Activated CD8-positive, alpha-beta T cell treated with anti-CD3 and anti-CD28 coated beads for 36 hours (primary cell): ENCODE measurements at regions not wholly inside any gene's neighbourhood (a gene's known extent, or its start where the extent isn't known, plus 50 kb on each side); places are given as distances from the start of the nearest gene placed in this dataset.

Source experiments
- ATAC-seq: fragments of 200-7000 bp; cut with Tn5 transposase; one replicate; pipeline ENCODE4 v1.10.0; 2021; ENCODE audit warnings: mild to moderate bottlenecking, moderate library complexity
- CTCF ChIA-PET: fragments of 350-600 bp; sonication (Branson Sonifier 250); formaldehyde crosslinking; loops from one replicate; lab custom pipeline; 2021; ENCODE audit warnings: antibody characterized with exemption; lab: Charles Lee
- POLR2A ChIA-PET: fragments of 350-600 bp; sonication (Branson Sonifier 250); formaldehyde crosslinking; loops from one replicate; lab custom pipeline; 2021; ENCODE audit warnings: antibody characterized with exemption; lab: Charles Lee
- DNase-seq: peaks from one replicate; pipeline ENCODE4 v3.0.0-alpha.2; 2020
- H3K27ac Mint-ChIP-seq: one replicate; pipeline ENCODE4 v1.8.0; 2021; ENCODE audit warnings: mild to moderate bottlenecking, mixed read lengths
- H3K27me3 Mint-ChIP-seq: one replicate; pipeline ENCODE4 v1.8.0; 2021; ENCODE audit warnings: mixed read lengths
- H3K36me3 Mint-ChIP-seq: one replicate; pipeline ENCODE4 v1.8.0; 2021; ENCODE audit warnings: low read depth, mixed read lengths
- H3K4me1 Mint-ChIP-seq: one replicate; pipeline ENCODE4 v1.8.0; 2021; ENCODE audit warnings: low read depth, mixed read lengths
- H3K4me3 Mint-ChIP-seq: one replicate; pipeline ENCODE4 v1.8.0; 2021; ENCODE audit warnings: mild to moderate bottlenecking, moderate library complexity, mixed read lengths
- H3K9me3 Mint-ChIP-seq: one replicate; pipeline ENCODE4 v1.8.0; 2021; ENCODE audit warnings: mixed read lengths
- intact Hi-C: fragments of 100-400 bp; cut with micrococcal nuclease; formaldehyde crosslinking; loops from one replicate; pipeline ENCODE4 v1.10.0; 2022
- TF ChIP-seq, protein P1 (sequence below): fragments of 200-600 bp; IDR thresholded peaks from one replicate; pipeline ENCODE4 v1.8.0; 2022; ENCODE audit warnings: antibody characterized with exemption, mild to moderate bottlenecking

DNA sequence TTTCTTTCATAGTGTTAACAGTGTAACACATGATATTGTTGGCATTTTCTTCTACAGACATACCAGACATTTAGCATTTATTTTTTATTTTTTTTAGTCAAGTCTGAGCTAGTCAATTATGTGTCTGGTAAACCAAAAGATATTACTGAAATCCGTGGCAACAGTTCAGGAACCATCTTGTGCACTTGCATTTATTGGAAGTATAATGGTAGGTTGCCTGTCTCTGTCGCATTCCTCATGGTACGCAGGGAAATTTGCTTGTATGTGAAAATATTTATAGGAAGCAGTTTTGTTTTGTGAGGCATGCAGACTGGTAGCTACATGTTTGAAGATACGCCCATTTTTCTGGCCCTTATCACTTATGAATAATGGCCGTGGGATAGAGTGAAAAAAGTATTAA, 186.1 kb upstream of the SLC38A2 start:
- Mint-ChIP-seq H3K27me3 (no peaks in the 10 kb centered on the region), H3K4me1 (peaks cover 34% of the 10 kb centered on the region), H3K27ac (no peak overlapping the region), H3K4me3 (no peak overlapping the region), H3K9me3 (peaks cover 3% of the 10 kb centered on the region), H3K36me3 (peaks cover 6% of the 10 kb centered on the region)
- ATAC-seq (no peak), DNase-seq (no peak)
- TF ChIP-seq, protein P1, sequence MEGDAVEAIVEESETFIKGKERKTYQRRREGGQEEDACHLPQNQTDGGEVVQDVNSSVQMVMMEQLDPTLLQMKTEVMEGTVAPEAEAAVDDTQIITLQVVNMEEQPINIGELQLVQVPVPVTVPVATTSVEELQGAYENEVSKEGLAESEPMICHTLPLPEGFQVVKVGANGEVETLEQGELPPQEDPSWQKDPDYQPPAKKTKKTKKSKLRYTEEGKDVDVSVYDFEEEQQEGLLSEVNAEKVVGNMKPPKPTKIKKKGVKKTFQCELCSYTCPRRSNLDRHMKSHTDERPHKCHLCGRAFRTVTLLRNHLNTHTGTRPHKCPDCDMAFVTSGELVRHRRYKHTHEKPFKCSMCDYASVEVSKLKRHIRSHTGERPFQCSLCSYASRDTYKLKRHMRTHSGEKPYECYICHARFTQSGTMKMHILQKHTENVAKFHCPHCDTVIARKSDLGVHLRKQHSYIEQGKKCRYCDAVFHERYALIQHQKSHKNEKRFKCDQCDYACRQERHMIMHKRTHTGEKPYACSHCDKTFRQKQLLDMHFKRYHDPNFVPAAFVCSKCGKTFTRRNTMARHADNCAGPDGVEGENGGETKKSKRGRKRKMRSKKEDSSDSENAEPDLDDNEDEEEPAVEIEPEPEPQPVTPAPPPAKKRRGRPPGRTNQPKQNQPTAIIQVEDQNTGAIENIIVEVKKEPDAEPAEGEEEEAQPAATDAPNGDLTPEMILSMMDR = no peak
- POLR2A ChIA-PET = no interaction called here
- CTCF ChIA-PET = interaction anchor here (0.6 kb wide), 1 partner anchor 156 kb away, joined by 3 read pairs; no protein-coding TSS in a partner anchor
- intact Hi-C loops = loop anchor here (10.0 kb wide), 1 partner anchor 94 kb away; no protein-coding TSS in a partner anchor

- Mint-ChIP-seq H3K4me3 (no peak overlapping the region), H3K36me3 (peaks cover 6% of the 10 kb centered on the region), H3K27ac (peak overlapping the region; percentile 7), H3K27me3 (no peaks in the 10 kb centered on the region), H3K9me3 (peaks cover 3% of the 10 kb centered on the region), H3K4me1 (peaks cover 31% of the 10 kb centered on the region)
- intact Hi-C loops = loop anchor here (10.0 kb wide), 1 partner anchor 93 kb away; no protein-coding TSS in a partner anchor
- ATAC-seq (no peak), DNase-seq (no peak)
- TF ChIP-seq, protein P1 = no peak
- ChIA-PET POLR2A (no interaction called here), CTCF (interaction anchor here (0.6 kb wide), 1 partner anchor 155 kb away, joined by 3 read pairs; no protein-coding TSS in a partner anchor)
Measured at GRCh38 chr12:46557539-46558373, 185.2 kb upstream of the SLC38A2 start.

DNA sequence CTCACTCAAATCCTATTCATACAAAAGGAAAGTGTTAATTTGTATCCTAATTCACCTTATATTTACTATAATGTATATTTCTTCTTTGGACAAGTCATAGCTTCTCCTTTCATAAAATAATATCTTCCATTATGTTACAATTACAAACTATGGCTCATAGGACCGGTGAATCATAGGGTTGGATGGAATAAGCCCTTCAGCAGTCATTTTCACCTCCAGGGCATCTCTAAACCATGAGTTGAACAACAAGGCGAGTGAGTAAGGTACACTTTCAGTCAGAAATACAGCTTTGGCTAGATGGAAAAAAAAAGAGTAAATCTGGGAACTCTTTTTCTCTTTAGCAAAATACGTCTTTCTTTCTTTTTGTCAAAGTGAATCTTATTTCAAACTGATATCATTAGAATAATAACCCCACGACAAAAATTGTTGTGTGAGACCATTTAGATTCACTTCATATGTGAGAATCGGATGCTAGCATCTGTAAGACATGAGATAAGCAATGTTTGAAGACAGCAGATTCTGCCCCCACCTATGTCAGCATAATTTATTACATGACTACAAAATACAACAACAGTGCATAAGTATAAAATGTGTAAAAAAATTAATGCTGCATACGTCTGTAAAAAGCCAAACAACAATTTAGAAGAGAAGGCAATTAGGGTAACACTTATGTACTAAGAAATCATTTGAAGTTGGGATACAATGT, 184.4 kb upstream of the SLC38A2 start:
- ChIA-PET POLR2A (no interaction called here), CTCF (no interaction called here)
- peak overlapping the region; percentile 41 for H3K27ac Mint-ChIP-seq
- H3K27me3 Mint-ChIP-seq = no peaks in the 10 kb centered on the region
- TF ChIP-seq, protein P1 = no peak
- intact Hi-C loops = loop anchor here (10.0 kb wide), 1 partner anchor 92 kb away; no protein-coding TSS in a partner anchor
- ATAC-seq = peak; percentile 88
- peaks cover 25% of the 10 kb centered on the region for H3K4me1 Mint-ChIP-seq
- peaks cover 3% of the 10 kb centered on the region for H3K9me3 Mint-ChIP-seq
- peak; percentile 6 for DNase-seq
- peaks cover 6% of the 10 kb centered on the region for H3K36me3 Mint-ChIP-seq
- no peak overlapping the region for H3K4me3 Mint-ChIP-seq

GRCh38 chr12:46556105-46556559, 183.6 kb upstream of the SLC38A2 start:
- intact Hi-C loops = loop anchor here (10.0 kb wide), 1 partner anchor 91 kb away; no protein-coding TSS in a partner anchor
- DNase-seq = no peak
- POLR2A ChIA-PET = interaction anchor here (0.9 kb wide), 1 partner anchor 25 kb away, joined by 3 read pairs; no protein-coding TSS in a partner anchor
- H3K36me3 Mint-ChIP-seq = peaks cover 6% of the 10 kb centered on the region
- no peak overlapping the region for H3K27ac Mint-ChIP-seq
- H3K4me3 Mint-ChIP-seq = no peak overlapping the region
- no peak for ATAC-seq
- peaks cover 30% of the 10 kb centered on the region for H3K4me1 Mint-ChIP-seq
- no peaks in the 10 kb centered on the region for H3K27me3 Mint-ChIP-seq
- H3K9me3 Mint-ChIP-seq = peaks cover 3% of the 10 kb centered on the region
- CTCF ChIA-PET = no interaction called here
- TF ChIP-seq, protein P1 = no peak
